Endothelial cell (in vitro differentiated cells): ENCODE measurements at regions not wholly inside any gene's neighbourhood (a gene's known extent, or its start where the extent isn't known, plus 50 kb on each side); places are given as distances from the start of the nearest gene placed in this dataset.

Experiments
- DNase-seq: peaks from one replicate; pipeline ENCODE4 v3.0.0; 2021; ENCODE audit warnings: low spot score
- H3K27ac Mint-ChIP-seq: one replicate; pipeline ENCODE4 v1.8.0; 2021; ENCODE audit warnings: mixed read lengths, inconsistent platforms; ENCODE audit not compliant: unreplicated experiment
- H3K27me3 Mint-ChIP-seq: one replicate; pipeline ENCODE4 v1.8.0; 2021; ENCODE audit warnings: mild to moderate bottlenecking, moderate library complexity, mixed read lengths, inconsistent platforms; ENCODE audit not compliant: unreplicated experiment
- H3K36me3 Mint-ChIP-seq: one replicate; pipeline ENCODE4 v1.8.0; 2021; ENCODE audit warnings: mild to moderate bottlenecking, low read depth, mixed read lengths, inconsistent platforms; ENCODE audit not compliant: unreplicated experiment
- H3K4me1 Mint-ChIP-seq: one replicate; pipeline ENCODE4 v1.8.0; 2021; ENCODE audit warnings: mild to moderate bottlenecking, mixed read lengths, inconsistent platforms; ENCODE audit not compliant: unreplicated experiment
- H3K4me3 Mint-ChIP-seq: one replicate; pipeline ENCODE4 v1.8.0; 2021; ENCODE audit warnings: mild to moderate bottlenecking, mixed read lengths, inconsistent platforms; ENCODE audit not compliant: unreplicated experiment
- H3K9me3 Mint-ChIP-seq: one replicate; pipeline ENCODE4 v1.8.0; 2021; ENCODE audit warnings: mixed read lengths, inconsistent platforms; ENCODE audit not compliant: unreplicated experiment
- CTCF ChIP-seq: fragments of 200-600 bp; sonication (generic); IDR thresholded peaks from one replicate; pipeline ENCODE4 v1.5.0; 2021; ENCODE audit warnings: antibody characterized with exemption; ENCODE audit not compliant: unreplicated experiment

- H3K27ac Mint-ChIP-seq: no peak overlapping the region
- no peak for DNase-seq
- H3K36me3 Mint-ChIP-seq: no peaks in the 10 kb centered on the region
- H3K27me3 Mint-ChIP-seq: no peaks in the 10 kb centered on the region
- TF ChIP-seq CTCF: no peak
- H3K9me3 Mint-ChIP-seq: no peaks in the 10 kb centered on the region
- H3K4me3 Mint-ChIP-seq: no peak overlapping the region
- H3K4me1 Mint-ChIP-seq: peaks cover 5% of the 10 kb centered on the region
Measured at GRCh38 chrY:7712289-7712688, 800.7 kb upstream of the AMELY start.

GRCh38 chrY:7703578-7704140 is 792.1 kb upstream of the AMELY start:
- TF ChIP-seq CTCF: no peak
- Mint-ChIP-seq H3K27me3 (no peaks in the 10 kb centered on the region), H3K9me3 (no peaks in the 10 kb centered on the region), H3K27ac (no peak overlapping the region), H3K36me3 (no peaks in the 10 kb centered on the region), H3K4me3 (no peak overlapping the region), H3K4me1 (peaks cover 10% of the 10 kb centered on the region)
- DNase-seq: no peak

GRCh38 chrY:7702481-7702880 is 790.9 kb upstream of the AMELY start:
- Mint-ChIP-seq H3K36me3 (no peaks in the 10 kb centered on the region), H3K27me3 (no peaks in the 10 kb centered on the region), H3K4me3 (no peak overlapping the region), H3K4me1 (peaks cover 10% of the 10 kb centered on the region), H3K9me3 (no peaks in the 10 kb centered on the region), H3K27ac (no peak overlapping the region)
- DNase-seq: no peak
- no peak for TF ChIP-seq CTCF

GRCh38 chrY:7701676-7702075 is 790.1 kb upstream of the AMELY start:
- Mint-ChIP-seq H3K27ac (no peak overlapping the region), H3K4me3 (no peak overlapping the region), H3K4me1 (peaks cover 10% of the 10 kb centered on the region), H3K27me3 (no peaks in the 10 kb centered on the region), H3K36me3 (no peaks in the 10 kb centered on the region), H3K9me3 (no peaks in the 10 kb centered on the region)
- DNase-seq: no peak
- TF ChIP-seq CTCF: no peak

GRCh38 chrY:7697506-7697905 is 786.0 kb upstream of the AMELY start:
- H3K4me3 Mint-ChIP-seq: no peak overlapping the region
- H3K36me3 Mint-ChIP-seq: no peaks in the 10 kb centered on the region
- H3K9me3 Mint-ChIP-seq: no peaks in the 10 kb centered on the region
- peaks cover 10% of the 10 kb centered on the region for H3K4me1 Mint-ChIP-seq
- no peak for TF ChIP-seq CTCF
- no peak overlapping the region for H3K27ac Mint-ChIP-seq
- DNase-seq: no peak
- no peaks in the 10 kb centered on the region for H3K27me3 Mint-ChIP-seq
